Activated T-helper 1 cell treated with Interleukin-2 at 50 U/mL for 16 hours (primary cell): ENCODE measurements at regions not wholly inside any gene's neighbourhood (a gene's known extent, or its start where the extent isn't known, plus 50 kb on each side); places are given as distances from the start of the nearest gene placed in this dataset.
"Not testable (repeated sequence)": the region's sequence is repeated elsewhere in the genome, so short reads cannot be mapped to it uniquely, and the experiment has no call there.

Source experiments
- DNase-seq: peaks from one replicate; pipeline ENCODE4 v3.0.0-alpha.2; 2020; ENCODE audit warnings: low read depth

DNA sequence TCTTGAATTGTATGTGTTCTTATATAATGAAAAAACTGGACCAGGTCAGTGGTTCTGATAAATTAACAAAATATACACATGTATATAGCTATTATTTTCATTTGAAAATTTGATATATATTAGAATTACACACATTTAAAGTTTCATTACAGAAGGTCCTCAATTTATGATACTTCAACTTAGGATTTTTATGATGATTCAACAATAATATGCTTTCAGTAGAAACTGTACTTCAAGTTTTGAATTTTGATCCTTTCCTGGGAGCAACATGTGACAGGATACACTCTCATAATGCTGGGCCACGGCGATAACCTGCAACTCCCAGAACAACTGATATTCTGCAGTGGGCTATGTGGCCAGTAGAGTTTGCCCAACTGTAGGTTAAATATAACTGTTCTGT is 344.7 kb downstream of the TAF11L14 start:
- DNase-seq: no peak

DNA sequence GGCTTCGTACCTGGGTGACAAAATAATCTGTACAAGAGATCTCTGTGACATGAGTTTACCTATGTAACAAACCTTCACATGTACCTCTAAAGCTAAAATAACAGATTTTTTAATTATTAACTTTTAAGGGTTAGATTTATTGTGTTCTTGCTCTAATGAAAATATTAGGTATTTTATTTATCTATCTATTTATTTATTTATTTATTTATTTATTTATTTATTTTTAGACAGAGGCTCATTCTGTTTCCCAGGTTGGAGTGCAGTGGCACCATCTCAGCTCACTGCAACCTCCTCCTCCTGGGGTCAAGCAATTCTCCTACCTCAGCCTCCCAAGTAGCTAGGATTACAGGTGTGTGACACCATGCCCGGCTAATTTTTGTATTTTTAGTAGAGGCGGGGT is 348.4 kb downstream of the TAF11L14 start:
- not testable (repeated sequence) for DNase-seq

DNA sequence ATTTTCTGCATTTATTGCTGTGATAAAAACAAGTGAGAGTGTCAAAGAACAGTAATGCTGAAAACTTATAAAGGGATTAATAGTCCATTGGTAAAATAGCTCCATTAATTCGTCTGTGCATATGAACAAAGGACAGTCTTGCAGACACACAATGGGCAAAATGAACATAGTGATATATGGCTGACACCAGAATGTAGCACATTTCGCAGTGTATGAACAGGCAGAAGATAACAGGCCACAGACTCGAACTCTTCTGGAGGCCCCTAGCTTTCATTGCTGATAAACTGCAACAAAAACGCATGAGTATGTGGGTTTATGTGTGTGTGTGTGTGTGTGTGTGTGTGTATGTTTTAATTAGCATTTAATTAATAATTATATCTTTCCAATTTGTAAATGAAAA is 354.8 kb downstream of the TAF11L14 start:
- DNase-seq: no peak

DNA sequence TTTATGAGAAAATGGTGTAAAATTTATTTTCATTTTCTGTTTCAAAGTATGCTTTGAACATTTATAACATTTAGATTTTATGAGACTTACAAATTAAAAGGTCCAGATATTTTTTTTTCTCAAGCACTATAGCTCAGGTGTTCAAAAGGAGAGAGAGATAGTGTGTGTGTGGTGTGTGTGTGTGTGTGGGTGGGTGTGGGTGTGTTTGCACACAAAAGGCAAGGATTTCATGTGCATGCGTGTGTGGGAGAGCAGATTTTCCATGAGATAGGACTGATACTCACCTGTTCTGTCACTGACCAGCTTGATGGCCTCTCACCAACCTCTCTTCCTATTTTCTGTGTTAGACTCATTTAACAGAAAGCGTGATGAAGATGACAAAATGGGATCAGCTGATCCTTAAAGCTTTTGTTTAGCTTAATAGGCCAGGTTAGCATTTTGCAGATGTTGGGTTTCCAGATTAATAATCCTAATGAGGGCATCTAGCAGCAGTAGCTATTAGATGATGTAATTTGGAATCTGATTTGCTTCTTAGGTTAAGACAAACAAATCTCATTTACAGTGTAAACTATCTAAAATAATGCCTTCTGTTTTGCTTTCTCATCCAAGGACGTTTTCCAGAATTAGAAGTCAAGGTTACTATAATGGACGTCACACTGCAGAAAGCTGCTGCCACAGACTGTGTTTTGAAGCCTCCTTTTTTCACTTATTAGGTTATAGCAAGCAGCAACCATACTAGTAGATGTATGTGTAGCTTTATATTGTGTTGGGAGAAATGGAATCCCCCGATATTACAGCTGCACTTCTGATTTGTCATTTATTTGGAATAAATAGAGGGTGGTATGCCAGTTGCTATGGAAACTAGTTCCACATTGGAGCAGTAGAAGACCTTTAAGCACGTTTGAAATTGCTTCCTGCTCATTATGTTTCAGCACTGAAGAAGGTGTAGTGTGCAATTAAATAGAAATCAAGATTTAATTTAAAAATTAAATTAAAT is 355.6 kb downstream of the TAF11L14 start:
- no peak for DNase-seq

DNA sequence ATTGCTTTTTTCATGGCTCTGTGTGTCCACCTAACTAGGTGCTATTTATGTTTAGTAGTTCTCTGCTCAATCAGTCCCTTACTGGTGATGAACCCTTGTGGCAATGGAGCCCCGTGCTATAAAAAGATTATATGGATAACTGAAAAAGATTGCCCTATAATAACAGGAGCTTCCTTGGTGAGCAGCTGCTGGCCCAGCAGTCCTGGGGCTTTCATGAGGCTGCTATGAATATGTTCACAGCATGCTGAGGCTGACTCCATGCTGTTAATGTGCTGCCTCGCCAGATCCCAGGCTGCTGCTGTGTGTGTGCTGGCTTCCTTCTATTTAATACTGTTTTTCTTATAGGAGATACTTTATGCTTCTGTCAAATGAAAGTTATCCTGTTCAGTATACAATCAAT is 357.5 kb downstream of the TAF11L14 start:
- DNase-seq: no peak

DNA sequence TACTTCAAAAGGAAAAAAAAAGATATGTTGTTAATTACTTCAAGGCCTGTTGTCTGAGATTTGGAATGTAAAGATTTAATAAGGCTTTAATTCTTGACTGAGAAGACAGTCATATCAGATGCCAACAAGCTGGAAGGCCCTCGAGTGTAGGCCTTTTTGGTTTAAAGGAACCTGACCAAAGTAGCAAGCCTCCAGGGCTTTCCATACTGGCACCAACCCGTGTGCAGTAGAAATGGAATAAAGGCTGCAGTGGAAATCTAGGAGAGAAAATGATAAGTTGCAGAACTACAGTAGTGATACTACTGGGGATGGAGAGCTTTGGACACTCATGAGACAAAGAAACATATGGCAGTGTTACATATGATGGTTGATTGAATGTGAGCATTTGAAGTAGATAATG is 358.0 kb downstream of the TAF11L14 start:
- no peak for DNase-seq

DNA sequence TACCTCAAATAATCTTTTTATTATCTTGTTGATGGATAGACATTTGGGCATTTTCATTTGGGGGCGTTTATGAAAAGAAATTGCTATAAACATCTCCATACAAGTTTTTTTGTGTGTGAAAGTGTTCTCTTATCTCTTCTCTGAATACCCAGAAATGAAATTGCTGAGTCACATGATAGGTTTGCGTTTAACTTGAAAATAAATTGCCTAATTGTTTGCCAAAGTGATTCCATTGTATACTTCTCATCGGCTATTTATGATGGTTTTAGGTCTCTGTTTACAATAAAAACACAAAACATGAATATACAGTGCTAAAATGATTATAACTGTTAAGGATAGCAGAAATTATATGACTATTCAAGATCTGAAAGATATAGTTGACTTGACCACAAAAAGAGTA is 361.7 kb downstream of the TAF11L14 start:
- DNase-seq: no peak

DNA sequence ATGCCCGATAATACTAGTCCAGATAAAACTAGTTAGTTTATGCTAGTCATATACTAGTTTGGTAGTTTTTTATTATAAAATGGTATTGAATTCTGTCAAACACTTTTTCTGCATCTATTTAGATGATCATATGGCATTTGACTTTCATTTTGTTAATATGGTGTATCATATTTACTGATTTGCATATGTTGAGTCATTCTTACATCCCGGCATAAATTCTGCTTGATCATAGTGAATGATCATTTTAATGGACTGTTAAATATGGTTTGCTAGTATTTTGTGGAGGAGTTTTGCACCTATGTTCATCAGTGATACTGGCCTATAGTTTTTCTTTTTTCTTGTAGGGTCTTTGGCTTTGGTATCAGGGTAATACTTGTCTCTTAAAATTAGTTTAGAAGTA is 365.6 kb downstream of the TAF11L14 start:
- DNase-seq: no peak

DNA sequence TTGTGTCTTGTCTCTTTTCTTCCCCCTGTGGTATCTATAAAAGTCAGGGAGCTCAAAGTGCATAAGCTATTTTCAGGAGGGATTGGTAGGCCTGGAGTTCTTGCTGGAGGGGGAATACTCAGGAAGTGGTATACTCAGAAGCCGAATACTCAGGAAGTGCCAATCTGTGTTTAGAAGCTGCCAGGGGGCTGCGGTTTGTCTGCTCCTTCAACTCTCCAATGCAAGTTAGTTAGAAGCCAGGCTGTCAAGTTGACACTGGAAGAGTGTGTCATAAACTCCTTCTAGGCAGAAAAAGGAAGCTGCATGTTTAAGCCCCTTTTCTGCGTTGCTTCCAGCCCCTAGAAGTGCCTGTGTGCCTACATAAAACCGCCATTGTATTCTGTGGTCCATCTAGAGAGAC is 366.5 kb downstream of the TAF11L14 start:
- no peak for DNase-seq

DNA sequence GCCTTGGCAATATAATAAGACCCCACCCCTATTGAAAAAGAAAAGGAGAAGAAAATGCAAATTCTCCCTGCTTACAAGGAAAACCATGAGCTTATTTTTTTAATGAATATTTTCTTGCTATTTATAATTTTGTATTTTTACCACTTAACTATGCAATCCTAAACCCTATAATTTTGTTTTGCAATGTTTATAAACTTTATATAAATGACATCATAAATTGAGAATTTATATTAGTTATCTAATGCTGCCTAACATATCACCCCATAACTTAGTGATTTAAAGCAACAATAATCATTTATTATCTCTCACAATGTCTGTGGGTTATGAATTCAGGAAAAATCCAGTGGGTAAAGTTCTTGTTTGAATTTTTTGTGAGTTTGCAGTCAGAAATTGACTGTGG is 369.1 kb downstream of the TAF11L14 start:
- no peak for DNase-seq

DNA sequence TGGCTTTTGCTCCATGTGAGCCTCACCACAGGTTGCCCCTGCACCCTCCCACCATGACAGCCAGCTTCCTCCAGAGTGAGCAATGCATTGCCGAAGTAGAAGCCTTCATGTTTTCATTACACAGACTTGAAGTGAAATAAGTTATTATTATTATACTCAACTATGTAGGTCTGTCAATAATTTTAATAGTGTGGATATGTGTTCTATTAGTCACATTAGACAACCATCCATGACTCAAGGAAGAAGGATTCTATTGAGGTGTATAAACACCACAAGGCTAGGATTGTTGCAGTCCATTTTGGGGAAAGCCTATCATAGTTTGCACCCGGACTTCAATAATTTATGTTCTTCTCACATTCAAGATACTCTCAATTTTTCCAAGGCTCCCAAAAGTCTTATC is 369.5 kb downstream of the TAF11L14 start:
- DNase-seq: no peak

DNA sequence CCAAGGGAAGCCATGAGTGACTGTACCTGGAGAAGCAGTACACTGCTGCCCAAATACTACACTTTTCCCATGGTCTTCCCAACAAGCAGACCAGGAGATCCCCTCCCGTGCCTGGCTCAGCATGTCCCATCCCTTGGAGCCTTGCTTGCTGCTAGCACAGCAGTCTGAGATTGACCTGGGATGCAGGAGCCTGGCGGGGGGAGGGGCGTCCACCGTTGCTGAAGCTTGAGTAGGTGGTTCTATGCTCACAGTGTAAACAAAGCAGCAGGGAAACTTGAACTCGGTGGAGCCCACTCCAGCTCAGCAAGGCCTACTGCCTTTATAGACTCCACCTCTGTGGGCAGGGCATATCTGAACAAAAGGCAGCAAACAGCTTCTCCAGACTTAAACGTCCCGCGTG is 372.0 kb downstream of the TAF11L14 start:
- DNase-seq: not testable (repeated sequence)

DNA sequence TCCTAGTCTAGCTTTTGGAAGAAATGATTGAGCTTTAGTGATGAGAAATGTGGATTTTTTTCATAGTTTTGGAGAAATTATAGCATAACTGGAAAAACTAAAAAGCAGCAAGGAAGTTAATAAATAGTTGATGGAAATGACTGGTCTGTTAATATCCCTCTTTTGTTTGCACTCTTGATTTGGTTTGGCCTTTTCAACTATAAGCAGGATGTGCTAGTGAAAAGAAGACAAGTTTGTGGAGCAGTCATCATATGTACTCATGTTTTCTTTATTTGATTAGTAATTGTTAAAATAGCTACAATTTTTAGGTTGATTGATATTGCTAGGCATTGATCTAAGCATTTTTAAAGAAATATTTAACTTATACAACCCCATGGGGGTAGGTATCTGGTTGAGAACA is 374.7 kb downstream of the TAF11L14 start:
- DNase-seq: no peak

DNA sequence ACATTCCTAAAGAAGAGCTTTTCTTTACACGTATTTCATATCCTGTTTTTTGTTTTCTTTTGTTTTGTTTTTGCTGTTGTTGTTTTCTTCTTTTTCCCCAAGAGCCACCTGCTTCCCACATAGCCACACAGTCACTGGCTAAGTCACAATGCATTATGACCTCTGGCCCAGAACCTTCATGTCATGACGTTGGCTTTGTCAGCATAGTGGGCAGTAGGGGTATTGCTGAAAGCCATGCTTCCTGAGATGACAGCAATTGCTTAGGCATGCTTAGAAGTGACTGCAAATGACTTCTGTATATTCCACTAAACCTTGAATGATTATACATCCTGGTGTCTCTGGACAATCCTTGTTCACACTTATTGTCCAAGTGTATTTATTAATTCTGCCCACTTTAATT is 375.8 kb downstream of the TAF11L14 start:
- no peak for DNase-seq

DNA sequence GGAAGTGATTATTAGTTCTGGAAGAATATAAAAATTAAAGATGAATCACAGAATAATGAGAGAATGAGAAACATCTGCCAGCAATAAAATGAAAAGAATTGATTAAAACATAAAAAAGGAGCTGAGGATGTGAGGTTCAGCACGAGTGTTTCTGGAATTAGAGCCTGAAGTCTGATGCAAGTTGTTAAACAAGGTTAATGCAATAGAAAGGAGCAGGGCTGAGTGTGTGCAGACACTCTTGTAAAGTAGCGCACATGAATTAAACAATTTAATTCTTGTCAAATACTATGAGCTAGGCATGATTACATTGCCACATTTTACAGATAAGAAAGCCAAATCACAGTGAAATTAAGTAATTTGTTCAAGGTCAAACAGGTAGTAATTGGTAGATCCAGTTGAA is 384.2 kb downstream of the TAF11L14 start:
- DNase-seq: no peak

DNA sequence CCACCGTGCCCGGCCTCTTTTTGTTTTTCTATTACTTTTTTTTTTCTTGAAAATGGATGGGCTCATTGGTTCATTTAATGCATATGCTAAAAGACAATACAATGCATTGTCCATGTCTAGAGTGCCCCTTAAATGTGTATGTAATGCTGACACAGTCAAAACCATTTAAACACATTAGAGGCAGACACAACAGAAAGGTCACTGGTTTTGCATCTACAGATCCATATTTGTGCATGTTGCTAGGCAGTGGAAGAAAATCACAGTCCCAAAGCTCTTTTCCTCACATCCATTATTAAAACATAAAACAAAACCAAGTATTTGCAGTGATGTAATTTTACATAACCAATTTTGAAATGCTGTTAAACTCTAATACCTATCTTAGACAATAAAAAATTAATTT is 389.0 kb downstream of the TAF11L14 start:
- DNase-seq: no peak

DNA sequence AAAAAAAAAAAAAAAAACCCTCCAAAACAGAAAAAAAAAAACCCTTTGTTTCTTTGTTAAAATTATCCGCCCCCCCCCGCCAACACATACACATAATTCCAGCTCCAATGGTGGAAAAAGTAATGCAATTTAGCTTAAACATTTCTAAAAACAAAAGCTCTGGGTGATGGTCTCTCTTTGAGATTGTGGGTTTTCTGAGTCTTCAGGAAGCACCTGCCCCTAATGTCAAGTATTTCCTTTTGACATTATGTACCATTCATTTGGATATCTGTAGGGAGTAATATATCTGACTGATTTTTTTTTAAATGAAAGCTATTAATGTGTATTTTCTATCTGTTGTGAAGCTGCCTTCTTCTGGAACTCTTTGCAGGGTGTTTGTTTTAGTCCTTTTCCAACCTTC is 389.7 kb downstream of the TAF11L14 start:
- DNase-seq: no peak

DNA sequence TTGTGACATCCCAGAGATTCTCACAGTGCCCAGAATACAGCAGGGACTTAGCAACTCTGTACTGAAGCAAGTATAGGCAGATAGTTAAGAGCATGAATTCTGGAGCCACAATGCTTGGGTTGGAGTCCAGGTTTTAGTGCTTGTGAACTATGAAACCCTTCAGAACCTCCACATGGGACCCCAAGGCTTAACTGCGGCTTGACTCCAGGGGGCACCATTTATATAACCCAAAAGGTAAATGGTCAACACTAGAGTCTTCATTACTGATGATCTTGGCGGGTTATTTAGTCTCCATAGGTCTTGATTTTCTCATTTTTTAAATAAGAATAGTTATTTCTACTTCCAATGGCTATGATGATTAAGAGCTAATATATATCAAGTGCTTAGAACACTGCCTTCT is 390.3 kb downstream of the TAF11L14 start:
- no peak for DNase-seq

DNA sequence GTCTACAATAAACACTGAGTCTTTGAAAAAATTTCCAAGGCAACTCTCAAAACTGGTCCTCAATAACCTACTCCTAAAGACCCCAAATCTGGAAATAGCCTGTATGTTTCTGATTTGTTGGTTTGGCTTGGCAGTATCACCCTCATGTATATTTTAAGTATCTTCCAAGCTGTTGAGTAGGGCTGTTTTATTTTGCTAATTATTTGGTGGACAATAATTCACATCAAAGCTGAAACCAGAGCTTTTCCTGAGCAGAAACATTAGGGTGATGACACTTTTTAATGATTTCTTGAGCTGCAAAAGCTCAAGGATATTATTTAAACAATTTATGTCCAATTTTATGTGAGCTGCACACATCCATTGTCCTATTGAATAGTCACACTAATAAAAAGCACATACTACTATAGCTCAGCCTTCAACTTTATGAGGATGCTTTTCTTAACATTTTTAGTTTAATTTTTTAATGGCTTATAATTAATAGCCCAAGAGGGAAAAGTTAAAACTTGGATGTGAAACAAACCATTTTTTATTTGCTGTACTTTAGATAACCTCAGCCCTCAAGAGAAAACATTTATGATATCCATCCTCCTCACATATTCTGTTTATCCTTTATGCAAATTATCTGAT is 393.1 kb downstream of the TAF11L14 start:
- DNase-seq: no peak

DNA sequence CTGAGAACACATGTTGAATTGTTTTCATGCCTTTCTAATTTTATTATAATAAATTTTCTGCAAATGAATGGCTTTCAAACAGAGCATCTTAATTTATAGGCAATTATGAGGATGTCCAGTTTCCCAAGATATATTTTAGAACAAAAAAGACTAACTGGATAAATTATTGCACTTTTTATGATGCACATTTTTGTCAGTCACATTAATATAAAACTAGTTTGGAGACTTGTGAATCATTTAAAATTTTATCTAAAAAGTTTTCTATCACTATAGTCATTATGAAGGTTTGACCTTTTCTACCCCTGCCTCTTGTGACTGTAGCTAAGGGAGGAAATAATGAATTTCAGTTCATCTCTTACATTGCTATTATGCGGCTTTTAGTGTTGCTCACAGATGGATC is 393.8 kb downstream of the TAF11L14 start:
- DNase-seq: no peak

DNA sequence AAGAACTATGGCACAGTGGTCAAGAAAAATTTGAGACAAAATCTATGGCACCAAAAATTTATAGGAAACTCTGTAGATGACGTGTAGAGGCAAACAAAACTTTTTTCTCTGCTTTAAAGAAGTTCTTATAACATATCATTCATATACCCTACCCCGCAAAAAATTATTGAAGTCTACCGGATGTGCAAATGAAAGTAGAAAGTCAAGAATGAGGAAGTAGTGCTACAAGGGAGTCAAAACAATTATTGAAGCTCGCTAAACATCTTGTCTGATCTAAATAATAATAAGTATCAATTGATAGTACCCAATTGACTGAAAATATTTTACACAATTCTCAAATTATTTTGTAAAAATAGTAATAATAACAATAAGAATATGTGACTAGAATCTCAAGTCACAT is 398.5 kb downstream of the TAF11L14 start:
- no peak for DNase-seq

DNA sequence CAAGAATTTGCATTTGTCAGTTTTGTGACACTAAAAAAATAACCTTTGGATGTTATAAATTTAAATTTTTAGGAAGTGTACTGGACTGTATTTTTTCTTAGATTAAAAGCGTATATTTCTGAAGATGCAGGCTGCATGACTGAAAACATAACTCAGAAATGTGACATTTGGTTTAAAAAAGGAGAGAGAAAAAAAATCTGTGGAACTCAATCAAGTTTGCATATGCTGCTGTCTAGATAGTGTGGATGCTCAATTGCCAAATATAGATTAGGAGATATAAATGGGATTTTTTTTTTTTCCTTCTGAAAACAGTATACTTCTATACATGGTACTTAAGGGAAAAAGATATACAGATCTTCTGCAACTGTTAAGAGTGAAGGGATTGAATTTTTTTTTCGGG is 402.3 kb downstream of the TAF11L14 start:
- DNase-seq: no peak

DNA sequence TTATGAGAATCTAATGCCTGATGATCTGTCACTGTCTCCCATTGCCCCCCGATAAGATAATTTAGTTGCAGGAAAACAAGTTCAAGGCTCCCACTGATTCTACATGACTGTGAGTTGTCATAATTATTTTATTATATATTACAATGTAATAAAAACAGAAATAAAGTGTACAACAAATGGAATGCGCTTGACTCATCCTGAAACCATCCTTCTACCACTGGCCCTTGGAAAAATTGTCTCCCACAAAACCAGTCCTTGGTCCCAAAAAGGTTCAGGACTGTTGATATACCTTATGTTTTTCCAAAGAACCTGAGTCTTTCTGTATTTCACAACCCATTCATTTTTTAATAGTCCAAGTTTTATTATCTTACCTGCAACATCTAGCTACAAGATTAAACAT is 403.5 kb downstream of the TAF11L14 start:
- DNase-seq: no peak

DNA sequence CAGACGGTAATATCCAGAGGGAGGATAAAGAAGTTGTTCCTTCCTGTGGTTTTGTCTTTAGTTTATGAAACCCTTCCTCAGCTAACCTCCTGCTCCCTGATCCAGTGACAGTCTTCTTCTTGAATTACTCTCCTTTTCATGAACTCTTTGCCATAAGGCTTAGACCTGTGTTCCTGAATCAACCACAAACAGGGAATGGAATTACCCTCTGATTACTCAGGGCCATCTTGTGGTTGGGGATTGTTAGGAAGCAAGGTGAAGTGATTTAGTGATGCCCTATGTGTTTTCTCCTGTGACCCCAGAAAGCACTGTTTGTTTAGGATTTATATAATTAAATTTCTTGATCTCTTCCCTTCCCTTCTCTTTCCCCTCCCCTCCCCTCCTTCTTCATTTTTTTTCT is 409.1 kb downstream of the TAF11L14 start:
- DNase-seq: no peak
